Astrocyte (in vitro differentiated cells and primary cell): ENCODE measurements at regions not wholly inside any gene's neighbourhood (a gene's known extent, or its start where the extent isn't known, plus 50 kb on each side); places are given as distances from the start of the nearest gene placed in this dataset.

ENCODE experiments used
- DNase-seq: peaks from one replicate; pipeline ENCODE4 v3.0.0-alpha.2; 2010; ENCODE audit warnings: low read depth
- FAIRE-seq: peaks from 2 replicates; lab custom pipeline; 2011; peaks lifted over from hg19 to GRCh38; lab: Jason Lieb, UNC
- H2AFZ ChIP-seq: 2 replicates; pipeline ENCODE4 v1.6.0; 2012; ENCODE audit warnings: low read depth, low read length, inconsistent platforms
- H3K27ac ChIP-seq: 2 replicates; pipeline ENCODE4 v1.5.1; 2011; ENCODE audit warnings: low read depth, low read length, inconsistent platforms
- H3K27me3 ChIP-seq: 2 replicates; pipeline ENCODE4 v1.6.0; 2011; ENCODE audit warnings: low read length, inconsistent platforms; ENCODE audit not compliant: insufficient read depth
- H3K36me3 ChIP-seq: 2 replicates; pipeline ENCODE4 v1.5.1; 2011; ENCODE audit warnings: low read length, inconsistent platforms; ENCODE audit not compliant: insufficient read depth
- H3K4me1 ChIP-seq: 2 replicates; pipeline ENCODE4 v1.5.1; 2011; ENCODE audit warnings: low read length, inconsistent platforms; ENCODE audit not compliant: insufficient read depth
- H3K4me2 ChIP-seq: 2 replicates; pipeline ENCODE4 v1.6.0; 2012; ENCODE audit warnings: low read length, inconsistent platforms
- H3K4me3 ChIP-seq: 2 replicates; pipeline ENCODE4 v1.5.1; 2011; ENCODE audit warnings: low read depth, mild to moderate bottlenecking, low read length, inconsistent platforms; ENCODE audit not compliant: insufficient read depth
- H3K79me2 ChIP-seq: 2 replicates; pipeline ENCODE4 v1.6.0; 2012; ENCODE audit warnings: mild to moderate bottlenecking, low read length, inconsistent platforms; ENCODE audit not compliant: insufficient read depth
- H3K9ac ChIP-seq: 2 replicates; pipeline ENCODE4 v1.6.0; 2012; ENCODE audit warnings: mild to moderate bottlenecking, low read length, inconsistent platforms
- H3K9me3 ChIP-seq: 2 replicates; pipeline ENCODE4 v1.5.1; 2012; ENCODE audit warnings: low read depth, mild to moderate bottlenecking, low read length, inconsistent platforms; ENCODE audit not compliant: insufficient read depth
- H4K20me1 ChIP-seq: 2 replicates; pipeline ENCODE4 v1.6.0; 2012; ENCODE audit warnings: low read length, inconsistent platforms; ENCODE audit not compliant: insufficient read depth
- H3K27ac Mint-ChIP-seq: one replicate; pipeline ENCODE4 v1.8.0; 2021; ENCODE audit warnings: mild to moderate bottlenecking, mixed read lengths; ENCODE audit not compliant: unreplicated experiment
- H3K27me3 Mint-ChIP-seq: one replicate; pipeline ENCODE4 v1.8.0; 2021; ENCODE audit warnings: low read depth, mixed read lengths; ENCODE audit not compliant: unreplicated experiment
- H3K36me3 Mint-ChIP-seq: one replicate; pipeline ENCODE4 v1.8.0; 2021; ENCODE audit warnings: low read depth, mixed read lengths; ENCODE audit not compliant: unreplicated experiment
- H3K4me1 Mint-ChIP-seq: one replicate; pipeline ENCODE4 v1.8.0; 2021; ENCODE audit warnings: low read depth, mixed read lengths; ENCODE audit not compliant: unreplicated experiment
- H3K4me3 Mint-ChIP-seq: one replicate; pipeline ENCODE4 v1.8.0; 2021; ENCODE audit warnings: mild to moderate bottlenecking, moderate library complexity, mixed read lengths; ENCODE audit not compliant: unreplicated experiment
- H3K9me3 Mint-ChIP-seq: one replicate; pipeline ENCODE4 v1.8.0; 2021; ENCODE audit warnings: mild to moderate bottlenecking, mixed read lengths; ENCODE audit not compliant: unreplicated experiment
- EZH2 ChIP-seq: IDR thresholded peaks from 2 replicates; pipeline ENCODE4 v1.6.1; 2012; ENCODE audit warnings: mild to moderate bottlenecking, low read length, inconsistent platforms; ENCODE audit not compliant: insufficient read depth
- TF ChIP-seq, protein P1 (sequence below): IDR thresholded peaks from 2 replicates; pipeline ENCODE4 v1.5.1; 2011; ENCODE audit warnings: low read depth, mild to moderate bottlenecking, inconsistent platforms, low read length, moderate library complexity; ENCODE audit not compliant: insufficient read depth

DNA sequence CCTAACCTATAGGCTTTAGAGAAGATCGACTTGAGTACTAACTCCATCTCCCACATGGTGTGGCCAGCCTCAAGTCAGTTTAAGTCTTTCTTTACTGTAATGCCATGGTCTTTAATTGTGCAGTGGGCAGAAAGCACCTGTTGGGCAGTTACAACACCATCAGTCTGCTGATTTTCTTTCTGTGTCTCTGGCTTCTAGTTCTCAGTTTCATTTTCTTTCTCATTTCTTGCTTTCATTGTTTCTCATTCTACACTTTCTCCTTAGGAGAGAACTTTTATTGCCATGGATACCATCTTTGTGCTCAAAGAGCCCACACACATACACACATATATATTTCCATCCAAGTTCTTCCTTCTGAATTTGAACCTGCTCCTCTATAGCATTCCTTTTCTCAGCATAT is 96.1 kb upstream of the SLC16A7 start:
- no peaks in the 10 kb centered on the region for H3K27me3 ChIP-seq
- FAIRE-seq = no peak
- H3K4me3 Mint-ChIP-seq = no peak overlapping the region
- H3K9me3 Mint-ChIP-seq = peaks cover 2% of the 10 kb centered on the region
- no peaks in the 10 kb centered on the region for H3K4me1 ChIP-seq
- TF ChIP-seq, protein P1, sequence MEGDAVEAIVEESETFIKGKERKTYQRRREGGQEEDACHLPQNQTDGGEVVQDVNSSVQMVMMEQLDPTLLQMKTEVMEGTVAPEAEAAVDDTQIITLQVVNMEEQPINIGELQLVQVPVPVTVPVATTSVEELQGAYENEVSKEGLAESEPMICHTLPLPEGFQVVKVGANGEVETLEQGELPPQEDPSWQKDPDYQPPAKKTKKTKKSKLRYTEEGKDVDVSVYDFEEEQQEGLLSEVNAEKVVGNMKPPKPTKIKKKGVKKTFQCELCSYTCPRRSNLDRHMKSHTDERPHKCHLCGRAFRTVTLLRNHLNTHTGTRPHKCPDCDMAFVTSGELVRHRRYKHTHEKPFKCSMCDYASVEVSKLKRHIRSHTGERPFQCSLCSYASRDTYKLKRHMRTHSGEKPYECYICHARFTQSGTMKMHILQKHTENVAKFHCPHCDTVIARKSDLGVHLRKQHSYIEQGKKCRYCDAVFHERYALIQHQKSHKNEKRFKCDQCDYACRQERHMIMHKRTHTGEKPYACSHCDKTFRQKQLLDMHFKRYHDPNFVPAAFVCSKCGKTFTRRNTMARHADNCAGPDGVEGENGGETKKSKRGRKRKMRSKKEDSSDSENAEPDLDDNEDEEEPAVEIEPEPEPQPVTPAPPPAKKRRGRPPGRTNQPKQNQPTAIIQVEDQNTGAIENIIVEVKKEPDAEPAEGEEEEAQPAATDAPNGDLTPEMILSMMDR = no peak
- TF ChIP-seq EZH2 = no peak
- no peaks in the 10 kb centered on the region for H3K36me3 ChIP-seq
- H3K4me2 ChIP-seq = no peak overlapping the region
- no peaks in the 10 kb centered on the region for H3K9me3 ChIP-seq
- no peaks in the 10 kb centered on the region for H3K79me2 ChIP-seq
- H3K4me3 ChIP-seq = no peak overlapping the region
- H3K4me1 Mint-ChIP-seq = no peaks in the 10 kb centered on the region
- H3K27ac ChIP-seq = no peak overlapping the region
- no peak overlapping the region for H2AFZ ChIP-seq
- no peak overlapping the region for H3K9ac ChIP-seq
- H4K20me1 ChIP-seq = no peaks in the 10 kb centered on the region
- H3K27ac Mint-ChIP-seq = no peak overlapping the region
- no peaks in the 10 kb centered on the region for H3K36me3 Mint-ChIP-seq
- no peaks in the 10 kb centered on the region for H3K27me3 Mint-ChIP-seq
- DNase-seq = no peak

GRCh38 chr12:59494617-59495016 is 101.2 kb upstream of the SLC16A7 start:
- no peaks in the 10 kb centered on the region for H3K27me3 Mint-ChIP-seq
- Histone ChIP-seq H3K4me1 (no peaks in the 10 kb centered on the region), H3K36me3 (no peaks in the 10 kb centered on the region), H3K27ac (no peak overlapping the region), H3K27me3 (no peaks in the 10 kb centered on the region), H3K79me2 (no peaks in the 10 kb centered on the region), H3K9ac (no peak overlapping the region), H2AFZ (no peak overlapping the region), H3K4me2 (no peak overlapping the region), H3K9me3 (no peaks in the 10 kb centered on the region), H3K4me3 (no peak overlapping the region), H4K20me1 (no peaks in the 10 kb centered on the region)
- DNase-seq (no peak), FAIRE-seq (no peak)
- H3K36me3 Mint-ChIP-seq = no peaks in the 10 kb centered on the region
- no peak overlapping the region for H3K27ac Mint-ChIP-seq
- H3K4me3 Mint-ChIP-seq = no peak overlapping the region
- TF ChIP-seq, protein P1 = no peak
- no peak for TF ChIP-seq EZH2
- no peaks in the 10 kb centered on the region for H3K4me1 Mint-ChIP-seq
- H3K9me3 Mint-ChIP-seq = peaks cover 1% of the 10 kb centered on the region

GRCh38 chr12:59491877-59492276 is 104.0 kb upstream of the SLC16A7 start:
- Mint-ChIP-seq H3K36me3 (no peaks in the 10 kb centered on the region), H3K4me3 (no peak overlapping the region), H3K27me3 (no peaks in the 10 kb centered on the region), H3K27ac (no peak overlapping the region), H3K9me3 (peaks cover 1% of the 10 kb centered on the region), H3K4me1 (no peaks in the 10 kb centered on the region)
- Histone ChIP-seq H3K4me3 (no peak overlapping the region), H3K27ac (no peak overlapping the region), H4K20me1 (no peaks in the 10 kb centered on the region), H3K79me2 (no peaks in the 10 kb centered on the region), H3K9ac (no peak overlapping the region), H3K4me1 (no peaks in the 10 kb centered on the region), H3K27me3 (no peaks in the 10 kb centered on the region), H3K36me3 (no peaks in the 10 kb centered on the region), H3K9me3 (no peaks in the 10 kb centered on the region), H3K4me2 (no peak overlapping the region), H2AFZ (no peak overlapping the region)
- DNase-seq (no peak), FAIRE-seq (no peak)
- no peak for TF ChIP-seq EZH2
- TF ChIP-seq, protein P1 = no peak
